Naive thymus-derived CD4-positive, alpha-beta T cell (primary cell): ENCODE measurements at regions not wholly inside any gene's neighbourhood (a gene's known extent, or its start where the extent isn't known, plus 50 kb on each side); places are given as distances from the start of the nearest gene placed in this dataset.

Experiments used
- ATAC-seq: fragments of 150-1000 bp; cut with Tn5 transposase; 2 replicates; pipeline ENCODE4 v1.10.0; 2021; ENCODE audit warnings: mild to moderate bottlenecking, moderate library complexity
- CTCF ChIA-PET: fragments of 350-600 bp; sonication (Branson Sonifier 250); formaldehyde crosslinking; loops from one replicate; lab custom pipeline; 2021; ENCODE audit warnings: antibody characterized with exemption; lab: Charles Lee
- POLR2A ChIA-PET: fragments of 350-600 bp; sonication (Branson Sonifier 250); formaldehyde crosslinking; loops from one replicate; lab custom pipeline; 2021; ENCODE audit warnings: antibody characterized with exemption, inconsistent platforms; lab: Charles Lee
- DNase-seq, 9 donors: peaks; one replicate each; pipeline versions ENCODE4 v3.0.0 to v3.0.0-alpha.2; 2020 to 2022; ENCODE audit warnings: mixed read lengths in 1 of 9
- H3K27ac ChIP-seq: one replicate; pipeline ENCODE4 v1.7.0; 2013; ENCODE audit warnings: mild to moderate bottlenecking, low read depth, low read length, moderate library complexity
- H3K27me3 ChIP-seq, 2 donors: one replicate each; pipeline ENCODE4 v1.7.0; 2013; ENCODE audit warnings: low read length in 2 of 2, mild to moderate bottlenecking in 2 of 2, moderate library complexity in 2 of 2; ENCODE audit not compliant: control insufficient read depth in 2 of 2, insufficient read depth in 2 of 2
- H3K36me3 ChIP-seq, 3 experiments: 1 replicate in 2 of 3; 2 replicates in 1 of 3; pipeline ENCODE4 v1.7.0; 2013; ENCODE audit warnings: low read length in 3 of 3, mild to moderate bottlenecking in 3 of 3, moderate library complexity in 1 of 3; ENCODE audit not compliant: insufficient read depth in 3 of 3, control insufficient read depth in 2 of 3
- H3K4me1 ChIP-seq, 2 donors: one replicate each; pipeline ENCODE4 v1.7.0; 2013; ENCODE audit warnings: low read length in 2 of 2, mild to moderate bottlenecking in 2 of 2, moderate library complexity in 1 of 2; ENCODE audit not compliant: control insufficient read depth in 2 of 2, insufficient read depth in 2 of 2
- H3K4me3 ChIP-seq: 2 replicates; pipeline ENCODE4 v1.7.0; 2013; ENCODE audit warnings: mild to moderate bottlenecking, low read length
- H3K9me3 ChIP-seq, 3 experiments: 1 replicate in 2 of 3; 2 replicates in 1 of 3; pipeline ENCODE4 v1.7.0; 2013; ENCODE audit warnings: low read length in 3 of 3; ENCODE audit not compliant: control insufficient read depth in 2 of 3
- H3K27ac Mint-ChIP-seq, 9 donors: one replicate each; pipeline ENCODE4 v1.8.0; 2020 to 2022; ENCODE audit warnings: mixed read lengths in 9 of 9, mild to moderate bottlenecking in 8 of 9, moderate library complexity in 5 of 9, inconsistent platforms in 2 of 9
- H3K27me3 Mint-ChIP-seq, 5 donors: one replicate each; pipeline ENCODE4 v1.8.0; 2021 to 2022; ENCODE audit warnings: mixed read lengths in 5 of 5, mild to moderate bottlenecking in 1 of 5
- H3K36me3 Mint-ChIP-seq, 5 donors: one replicate each; pipeline ENCODE4 v1.8.0; 2020 to 2022; ENCODE audit warnings: mixed read lengths in 5 of 5, mild to moderate bottlenecking in 3 of 5, inconsistent platforms in 1 of 5
- H3K4me1 Mint-ChIP-seq, 7 donors: one replicate each; pipeline ENCODE4 v1.8.0; 2020 to 2022; ENCODE audit warnings: mixed read lengths in 7 of 7, mild to moderate bottlenecking in 3 of 7, inconsistent platforms in 1 of 7
- H3K4me3 Mint-ChIP-seq, 10 donors: one replicate each; pipeline ENCODE4 v1.8.0; 2020 to 2022; ENCODE audit warnings: mild to moderate bottlenecking in 10 of 10, mixed read lengths in 10 of 10, moderate library complexity in 6 of 10, inconsistent platforms in 2 of 10
- H3K9me3 Mint-ChIP-seq, 11 donors: one replicate each; pipeline ENCODE4 v1.8.0; 2020 to 2022; ENCODE audit warnings: mixed read lengths in 11 of 11, mild to moderate bottlenecking in 4 of 11, inconsistent platforms in 1 of 11, moderate library complexity in 1 of 11
- intact Hi-C, 2 donors: fragments of 100-400 bp; cut with micrococcal nuclease; formaldehyde crosslinking; loops; one replicate each; pipeline ENCODE4 v1.15.1; 2023

DNA sequence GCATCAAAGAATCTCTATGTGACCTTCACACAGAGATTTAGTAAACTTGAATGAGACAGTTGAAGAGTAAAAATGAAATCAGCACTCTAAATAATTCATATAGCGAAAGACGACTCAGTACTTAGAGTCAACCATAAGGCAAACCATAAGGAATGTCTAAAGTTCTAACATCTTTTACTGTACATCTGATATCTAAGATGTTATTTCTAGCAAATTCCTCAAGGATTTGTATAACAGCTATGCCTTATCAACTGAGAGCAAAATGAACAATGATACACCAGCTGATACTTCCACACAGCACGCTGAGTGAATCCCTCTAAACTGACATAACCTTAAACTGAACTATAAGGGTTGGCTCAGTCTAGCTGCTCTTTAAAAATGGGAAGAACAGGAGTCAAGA is 760.3 kb downstream of the EFNA5 start:
- Histone ChIP-seq H3K27ac (no peak overlapping the region), H3K9me3 (no peaks in the 10 kb centered on the region), H3K27me3 (no peaks in the 10 kb centered on the region), H3K4me1 (no peaks in the 10 kb centered on the region), H3K36me3 (no peaks in the 10 kb centered on the region), H3K4me3 (no peak overlapping the region)
- DNase-seq (no peak), ATAC-seq (no peak)
- intact Hi-C loops: no loop called here
- no peak overlapping the region for H3K27ac Mint-ChIP-seq
- no peak overlapping the region for H3K4me3 Mint-ChIP-seq
- H3K9me3 Mint-ChIP-seq: peaks cover 0 to 7% (median 4%) of the 10 kb centered on the region in 11 donors
- no peaks in the 10 kb centered on the region for H3K4me1 Mint-ChIP-seq
- ChIA-PET POLR2A (no interaction called here), CTCF (no interaction called here)
- no peaks in the 10 kb centered on the region for H3K36me3 Mint-ChIP-seq
- peaks cover 0 to 4% (median 0%) of the 10 kb centered on the region in 5 donors for H3K27me3 Mint-ChIP-seq

DNA sequence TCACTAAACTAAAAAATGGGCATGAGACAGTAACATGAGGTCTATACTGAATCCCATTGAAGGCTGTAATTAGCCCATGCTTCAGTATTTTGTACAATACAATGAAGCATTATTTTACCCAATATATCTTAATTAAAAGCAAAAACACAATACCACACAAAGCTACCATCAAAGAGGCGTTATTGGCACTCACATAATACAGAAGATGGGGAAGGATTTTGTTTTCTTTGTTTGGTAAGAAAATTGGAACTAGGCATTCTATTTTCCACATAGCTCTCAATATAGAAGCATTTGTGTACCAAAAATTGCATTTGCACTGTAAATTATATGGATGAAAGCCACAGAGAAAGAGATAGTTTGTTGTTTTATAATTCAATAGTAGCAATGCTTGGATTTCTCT is 761.0 kb downstream of the EFNA5 start:
- no peaks in the 10 kb centered on the region for H3K36me3 ChIP-seq
- no peaks in the 10 kb centered on the region for H3K4me1 ChIP-seq
- Mint-ChIP-seq H3K36me3 (no peaks in the 10 kb centered on the region), H3K4me1 (no peaks in the 10 kb centered on the region), H3K27ac (no peak overlapping the region), H3K4me3 (no peak overlapping the region), H3K27me3 (peaks cover 0 to 4% (median 0%) of the 10 kb centered on the region in 5 donors), H3K9me3 (peaks cover 0 to 7% (median 0%) of the 10 kb centered on the region in 11 donors)
- H3K9me3 ChIP-seq: no peaks in the 10 kb centered on the region
- ATAC-seq: no peak
- H3K4me3 ChIP-seq: no peak overlapping the region
- POLR2A ChIA-PET: no interaction called here
- no peaks in the 10 kb centered on the region for H3K27me3 ChIP-seq
- CTCF ChIA-PET: no interaction called here
- DNase-seq: no peak
- intact Hi-C loops: no loop called here
- H3K27ac ChIP-seq: no peak overlapping the region

DNA sequence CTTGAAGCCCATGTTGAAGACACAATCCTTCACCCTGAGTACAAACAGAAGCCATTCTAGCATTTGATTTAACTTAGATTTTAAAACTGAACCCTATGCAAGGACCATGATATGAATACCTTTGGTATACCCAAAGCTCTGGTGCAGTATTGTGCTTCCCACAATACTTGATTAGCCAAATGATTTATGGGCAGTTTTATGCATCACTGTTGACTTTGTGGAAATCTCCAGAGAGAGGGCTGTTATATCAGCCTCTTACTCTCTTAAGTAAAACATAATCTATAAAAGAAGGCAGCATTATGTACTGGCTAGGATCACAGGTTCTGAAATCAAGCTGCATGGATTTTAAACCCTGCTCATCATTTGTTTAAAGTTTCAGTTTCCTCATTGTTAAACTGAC is 762.8 kb downstream of the EFNA5 start:
- Mint-ChIP-seq H3K27ac (no peak overlapping the region), H3K9me3 (peaks cover 0 to 7% (median 0%) of the 10 kb centered on the region in 11 donors), H3K27me3 (peaks cover 0 to 4% (median 0%) of the 10 kb centered on the region in 5 donors), H3K4me3 (no peak overlapping the region), H3K36me3 (no peaks in the 10 kb centered on the region), H3K4me1 (no peaks in the 10 kb centered on the region)
- Histone ChIP-seq H3K27ac (no peak overlapping the region), H3K27me3 (no peaks in the 10 kb centered on the region), H3K4me3 (no peak overlapping the region), H3K9me3 (no peaks in the 10 kb centered on the region), H3K4me1 (no peaks in the 10 kb centered on the region), H3K36me3 (no peaks in the 10 kb centered on the region)
- ChIA-PET CTCF (no interaction called here), POLR2A (no interaction called here)
- no peak for DNase-seq
- ATAC-seq: no peak
- intact Hi-C loops: no loop called here

DNA sequence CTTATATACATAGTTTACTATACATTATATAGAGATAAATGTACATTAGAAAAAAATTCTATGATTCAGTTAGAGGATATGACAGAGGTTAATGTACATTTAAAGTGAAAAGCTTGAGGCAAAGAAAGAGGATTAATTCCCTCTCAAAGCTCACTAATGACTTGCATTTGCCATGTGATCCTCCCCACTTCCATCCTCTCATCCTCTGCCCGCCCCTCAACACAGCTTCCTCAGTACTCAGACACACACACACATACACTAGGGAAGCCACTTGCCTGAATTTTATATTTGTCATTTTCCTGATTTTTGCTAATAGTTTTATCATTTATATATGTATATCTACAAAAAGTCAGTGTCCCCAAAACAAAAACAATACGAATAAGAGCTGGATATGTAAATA is 764.5 kb downstream of the EFNA5 start:
- Histone ChIP-seq H3K36me3 (no peaks in the 10 kb centered on the region), H3K4me1 (no peaks in the 10 kb centered on the region), H3K27ac (no peak overlapping the region), H3K4me3 (no peak overlapping the region), H3K27me3 (no peaks in the 10 kb centered on the region), H3K9me3 (no peaks in the 10 kb centered on the region)
- no peak overlapping the region for H3K4me3 Mint-ChIP-seq
- ATAC-seq: no peak
- peaks cover 0 to 7% (median 0%) of the 10 kb centered on the region in 11 donors for H3K9me3 Mint-ChIP-seq
- POLR2A ChIA-PET: no interaction called here
- H3K27me3 Mint-ChIP-seq: peaks cover 0 to 4% (median 0%) of the 10 kb centered on the region in 5 donors
- intact Hi-C loops: no loop called here
- H3K27ac Mint-ChIP-seq: no peak overlapping the region
- H3K36me3 Mint-ChIP-seq: no peaks in the 10 kb centered on the region
- CTCF ChIA-PET: no interaction called here
- no peaks in the 10 kb centered on the region for H3K4me1 Mint-ChIP-seq
- no peak for DNase-seq

DNA sequence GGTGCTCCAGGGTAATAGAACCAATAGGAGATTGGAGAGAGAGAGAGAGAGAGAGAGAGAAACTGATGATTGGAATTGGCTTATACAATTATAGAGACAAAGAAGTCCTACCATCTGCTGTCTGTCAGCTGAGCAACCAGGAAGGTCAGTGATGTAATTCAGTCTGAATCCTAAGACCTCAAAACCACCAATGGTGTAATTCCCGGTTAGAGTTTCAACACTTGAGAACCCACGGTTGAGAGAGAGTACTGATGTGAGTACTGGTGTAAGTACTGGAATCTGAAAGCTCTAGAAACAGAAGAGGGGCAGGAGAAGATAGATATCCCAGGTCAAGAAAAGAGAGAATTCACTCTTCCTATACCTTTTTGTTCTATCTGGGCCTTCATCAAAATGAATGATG is 775.8 kb downstream of the EFNA5 start:
- H3K27me3 Mint-ChIP-seq: no peaks in the 10 kb centered on the region
- Histone ChIP-seq H3K27ac (no peak overlapping the region), H3K27me3 (no peaks in the 10 kb centered on the region), H3K4me1 (no peaks in the 10 kb centered on the region), H3K9me3 (no peaks in the 10 kb centered on the region), H3K4me3 (no peak overlapping the region), H3K36me3 (no peaks in the 10 kb centered on the region)
- ATAC-seq (peak; percentile 48), DNase-seq (no peak)
- intact Hi-C loops: no loop called here
- no peaks in the 10 kb centered on the region for H3K4me1 Mint-ChIP-seq
- POLR2A ChIA-PET: no interaction called here
- peaks cover 0 to 10% (median 0%) of the 10 kb centered on the region in 11 donors for H3K9me3 Mint-ChIP-seq
- no peaks in the 10 kb centered on the region for H3K36me3 Mint-ChIP-seq
- CTCF ChIA-PET: no interaction called here
- H3K27ac Mint-ChIP-seq: no peak overlapping the region
- H3K4me3 Mint-ChIP-seq: no peak overlapping the region

DNA sequence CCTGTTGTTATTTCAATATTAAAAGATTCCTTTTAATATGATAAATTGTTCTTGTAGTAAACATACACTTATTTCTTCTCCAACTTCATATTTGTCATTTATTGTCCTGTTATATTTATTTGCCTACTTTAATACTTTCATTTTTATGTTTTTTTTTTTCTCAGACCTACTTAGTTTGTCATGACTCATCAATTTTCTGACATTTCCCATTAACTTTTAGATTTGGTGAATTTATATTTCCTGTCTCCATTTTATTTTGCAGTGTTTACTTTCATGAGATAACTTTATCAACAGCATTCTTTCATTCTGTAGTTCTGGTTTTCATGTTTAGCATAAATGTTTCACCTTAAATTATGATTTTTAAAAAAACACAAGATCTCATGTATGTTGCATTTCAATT is 788.7 kb downstream of the EFNA5 start:
- no peaks in the 10 kb centered on the region for H3K27me3 ChIP-seq
- H3K4me1 ChIP-seq: no peaks in the 10 kb centered on the region
- H3K36me3 ChIP-seq: no peaks in the 10 kb centered on the region
- ATAC-seq (no peak), DNase-seq (no peak)
- intact Hi-C loops: no loop called here
- Mint-ChIP-seq H3K4me3 (no peak overlapping the region), H3K9me3 (peaks cover 0 to 6% (median 0%) of the 10 kb centered on the region in 11 donors), H3K4me1 (no peaks in the 10 kb centered on the region), H3K27me3 (peaks cover 0 to 4% (median 0%) of the 10 kb centered on the region in 5 donors), H3K27ac (no peak overlapping the region), H3K36me3 (no peaks in the 10 kb centered on the region)
- POLR2A ChIA-PET: no interaction called here
- CTCF ChIA-PET: no interaction called here
- no peak overlapping the region for H3K27ac ChIP-seq
- H3K4me3 ChIP-seq: no peak overlapping the region
- H3K9me3 ChIP-seq: no peaks in the 10 kb centered on the region

GRCh38 chr5:106880656-106881055 is 790.1 kb downstream of the EFNA5 start:
- H3K4me3 Mint-ChIP-seq: no peak overlapping the region
- peaks cover 0 to 6% (median 1%) of the 10 kb centered on the region in 11 donors for H3K9me3 Mint-ChIP-seq
- Histone ChIP-seq H3K4me1 (no peaks in the 10 kb centered on the region), H3K36me3 (no peaks in the 10 kb centered on the region), H3K27me3 (no peaks in the 10 kb centered on the region), H3K27ac (no peak overlapping the region), H3K4me3 (no peak overlapping the region), H3K9me3 (no peaks in the 10 kb centered on the region)
- no peaks in the 10 kb centered on the region for H3K4me1 Mint-ChIP-seq
- POLR2A ChIA-PET: no interaction called here
- H3K27ac Mint-ChIP-seq: no peak overlapping the region
- peaks cover 0 to 4% (median 0%) of the 10 kb centered on the region in 5 donors for H3K27me3 Mint-ChIP-seq
- DNase-seq (no peak), ATAC-seq (no peak)
- intact Hi-C loops: no loop called here
- CTCF ChIA-PET: interaction anchor here (0.7 kb wide), 1 partner anchor 92 kb away, joined by 3 read pairs; no protein-coding TSS in a partner anchor
- H3K36me3 Mint-ChIP-seq: no peaks in the 10 kb centered on the region
